Activated T-cell treated with anti-CD3 and anti-CD28 coated beads, Interleukin-2, amount 50 U/mL, for 4 hours (primary cell): ENCODE measurements at regions not wholly inside any gene's neighbourhood (a gene's known extent, or its start where the extent isn't known, plus 50 kb on each side); places are given as distances from the start of the nearest gene placed in this dataset.

Experiments
- ATAC-seq, 2 donors: fragments of 200-7000 bp; cut with Tn5 transposase; one replicate each; pipeline ENCODE4 v1.10.0; 2021
- DNase-seq: peaks from one replicate; pipeline ENCODE4 v3.0.0-alpha.2; 2020
- H3K27me3 Mint-ChIP-seq: one replicate; pipeline ENCODE4 v1.8.0; 2021; ENCODE audit warnings: low read depth, mixed read lengths
- H3K36me3 Mint-ChIP-seq: one replicate; pipeline ENCODE4 v1.8.0; 2022; ENCODE audit warnings: mixed read lengths; ENCODE audit not compliant: insufficient read depth
- H3K4me1 Mint-ChIP-seq: one replicate; pipeline ENCODE4 v1.8.0; 2021; ENCODE audit warnings: low read depth, mixed read lengths
- H3K4me3 Mint-ChIP-seq: one replicate; pipeline ENCODE4 v1.8.0; 2021; ENCODE audit warnings: mild to moderate bottlenecking, moderate library complexity, mixed read lengths
- H3K9me3 Mint-ChIP-seq: one replicate; pipeline ENCODE4 v1.8.0; 2021; ENCODE audit warnings: mixed read lengths

- Mint-ChIP-seq H3K9me3 (no peaks in the 10 kb centered on the region), H3K27me3 (no peaks in the 10 kb centered on the region), H3K4me3 (no peak overlapping the region), H3K4me1 (no peaks in the 10 kb centered on the region), H3K36me3 (no peaks in the 10 kb centered on the region)
- no peak for ATAC-seq
- DNase-seq = no peak
Measured at GRCh38 chr18:10009321-10010144, 95.7 kb downstream of the VAPA start.

- Mint-ChIP-seq H3K27me3 (no peaks in the 10 kb centered on the region), H3K4me3 (no peak overlapping the region), H3K4me1 (no peaks in the 10 kb centered on the region), H3K9me3 (no peaks in the 10 kb centered on the region), H3K36me3 (no peaks in the 10 kb centered on the region)
- no peak for ATAC-seq
- DNase-seq = no peak
Measured at GRCh38 chr18:10010611-10011015, 96.8 kb downstream of the VAPA start.

- Mint-ChIP-seq H3K4me3 (no peak overlapping the region), H3K27me3 (no peaks in the 10 kb centered on the region), H3K9me3 (no peaks in the 10 kb centered on the region), H3K4me1 (peaks cover 2% of the 10 kb centered on the region), H3K36me3 (no peaks in the 10 kb centered on the region)
- DNase-seq (no peak), ATAC-seq (no peak)
Measured at GRCh38 chr18:10011061-10011460, 97.2 kb downstream of the VAPA start.

- H3K27me3 Mint-ChIP-seq = no peaks in the 10 kb centered on the region
- peaks cover 6% of the 10 kb centered on the region for H3K4me1 Mint-ChIP-seq
- ATAC-seq = no peak
- DNase-seq = no peak
- no peak overlapping the region for H3K4me3 Mint-ChIP-seq
- no peaks in the 10 kb centered on the region for H3K36me3 Mint-ChIP-seq
- no peaks in the 10 kb centered on the region for H3K9me3 Mint-ChIP-seq
Measured at GRCh38 chr18:10011751-10012150, 97.9 kb downstream of the VAPA start.

- Mint-ChIP-seq H3K4me1 (peaks cover 6% of the 10 kb centered on the region), H3K4me3 (no peak overlapping the region), H3K36me3 (no peaks in the 10 kb centered on the region), H3K27me3 (no peaks in the 10 kb centered on the region), H3K9me3 (no peaks in the 10 kb centered on the region)
- DNase-seq (no peak), ATAC-seq (no peak)
Measured at GRCh38 chr18:10012526-10012925, 98.7 kb downstream of the VAPA start.

- no peaks in the 10 kb centered on the region for H3K27me3 Mint-ChIP-seq
- ATAC-seq (no peak), DNase-seq (no peak)
- H3K36me3 Mint-ChIP-seq = no peaks in the 10 kb centered on the region
- H3K9me3 Mint-ChIP-seq = no peaks in the 10 kb centered on the region
- H3K4me1 Mint-ChIP-seq = peaks cover 6% of the 10 kb centered on the region
- H3K4me3 Mint-ChIP-seq = no peak overlapping the region
Measured at GRCh38 chr18:10013621-10014543, 100.1 kb downstream of the VAPA start.

GRCh38 chr18:10015288-10015701 is 101.5 kb downstream of the VAPA start:
- Mint-ChIP-seq H3K4me1 (peaks cover 6% of the 10 kb centered on the region), H3K36me3 (no peaks in the 10 kb centered on the region), H3K9me3 (no peaks in the 10 kb centered on the region), H3K27me3 (no peaks in the 10 kb centered on the region), H3K4me3 (no peak overlapping the region)
- ATAC-seq (no peak), DNase-seq (no peak)

- ATAC-seq (no peak), DNase-seq (no peak)
- no peaks in the 10 kb centered on the region for H3K36me3 Mint-ChIP-seq
- H3K27me3 Mint-ChIP-seq = no peaks in the 10 kb centered on the region
- H3K4me3 Mint-ChIP-seq = no peak overlapping the region
- peaks cover 6% of the 10 kb centered on the region for H3K4me1 Mint-ChIP-seq
- H3K9me3 Mint-ChIP-seq = no peaks in the 10 kb centered on the region
Measured at GRCh38 chr18:10015941-10016819, 102.4 kb downstream of the VAPA start.

- Mint-ChIP-seq H3K4me3 (no peak overlapping the region), H3K27me3 (no peaks in the 10 kb centered on the region), H3K4me1 (peaks cover 6% of the 10 kb centered on the region), H3K9me3 (no peaks in the 10 kb centered on the region), H3K36me3 (no peaks in the 10 kb centered on the region)
- no peak for DNase-seq
- no peak for ATAC-seq
Measured at GRCh38 chr18:10017043-10017442, 103.2 kb downstream of the VAPA start.

- Mint-ChIP-seq H3K36me3 (no peaks in the 10 kb centered on the region), H3K4me1 (peaks cover 6% of the 10 kb centered on the region), H3K9me3 (no peaks in the 10 kb centered on the region), H3K4me3 (no peak overlapping the region), H3K27me3 (no peaks in the 10 kb centered on the region)
- ATAC-seq = no peak
- no peak for DNase-seq
Measured at GRCh38 chr18:10018289-10018688, 104.5 kb downstream of the VAPA start.

GRCh38 chr18:10020171-10020570 is 106.4 kb downstream of the VAPA start:
- peaks cover 6% of the 10 kb centered on the region for H3K4me1 Mint-ChIP-seq
- DNase-seq = no peak
- no peaks in the 10 kb centered on the region for H3K36me3 Mint-ChIP-seq
- no peaks in the 10 kb centered on the region for H3K27me3 Mint-ChIP-seq
- H3K4me3 Mint-ChIP-seq = no peak overlapping the region
- H3K9me3 Mint-ChIP-seq = no peaks in the 10 kb centered on the region
- no peak for ATAC-seq

- DNase-seq (no peak), ATAC-seq (no peak)
- Mint-ChIP-seq H3K27me3 (no peaks in the 10 kb centered on the region), H3K4me1 (no peaks in the 10 kb centered on the region), H3K4me3 (no peak overlapping the region), H3K9me3 (no peaks in the 10 kb centered on the region), H3K36me3 (no peaks in the 10 kb centered on the region)
Measured at GRCh38 chr18:10022365-10022764, 108.5 kb downstream of the VAPA start.

- DNase-seq (no peak), ATAC-seq (no peak)
- H3K9me3 Mint-ChIP-seq = no peaks in the 10 kb centered on the region
- no peaks in the 10 kb centered on the region for H3K36me3 Mint-ChIP-seq
- H3K4me3 Mint-ChIP-seq = no peak overlapping the region
- no peaks in the 10 kb centered on the region for H3K27me3 Mint-ChIP-seq
- H3K4me1 Mint-ChIP-seq = no peaks in the 10 kb centered on the region
Measured at GRCh38 chr18:10023853-10024570, 110.2 kb downstream of the VAPA start.
